ENCODE measurements at regions not wholly inside any gene's neighbourhood (a gene's known extent, or its start where the extent isn't known, plus 50 kb on each side); places are given as distances from the start of the nearest gene placed in this dataset.

DNA sequence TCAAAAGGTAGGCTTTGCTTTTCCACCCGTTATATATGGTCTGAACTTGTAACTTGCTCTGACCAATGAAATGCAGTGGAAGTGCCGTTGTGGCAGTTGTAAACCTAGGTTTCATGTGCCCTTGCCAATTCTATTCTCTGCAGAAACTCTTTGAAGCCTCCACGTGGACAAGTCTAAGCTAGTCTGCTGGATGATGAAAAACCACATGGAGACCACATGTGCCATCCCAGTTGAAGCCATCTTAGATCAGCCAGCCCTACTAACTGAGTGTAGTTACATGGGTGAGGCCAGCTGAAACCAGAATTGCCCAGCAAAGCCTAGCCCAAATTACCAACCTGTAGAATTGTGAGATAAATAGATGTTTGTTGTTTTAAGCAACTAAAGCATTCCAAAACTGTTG lies 183.7 kb upstream of the KCNH8 start:
- H3K36me3 Mint-ChIP-seq (ENCODE audit: low read depth) = no peaks in the 10 kb centered on the region
- H3K27me3 Mint-ChIP-seq (ENCODE audit: low read depth) = no peaks in the 10 kb centered on the region
- no peaks in the 10 kb centered on the region for H3K4me1 Mint-ChIP-seq (ENCODE audit: low read depth)

DNA sequence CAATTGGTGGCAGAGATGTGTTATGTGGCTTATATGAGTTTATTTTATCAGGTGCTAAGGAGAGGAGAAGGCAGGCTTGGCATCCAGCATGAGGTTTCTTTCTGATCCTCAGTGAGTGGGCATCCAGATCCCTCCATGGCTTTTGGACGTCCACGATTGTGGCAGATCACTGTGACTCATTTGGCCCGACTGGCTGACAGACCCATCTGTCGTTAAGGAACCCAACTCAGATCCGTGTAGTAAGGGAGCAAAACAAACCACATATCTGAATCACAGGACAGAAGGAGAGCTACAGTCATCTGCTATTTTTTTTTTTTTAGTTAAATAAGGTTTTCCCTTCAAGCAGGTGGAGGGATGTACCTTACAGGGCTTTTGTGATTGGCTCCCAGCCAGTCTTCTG lies 197.0 kb upstream of the KCNH8 start:
- no peaks in the 10 kb centered on the region for H3K36me3 Mint-ChIP-seq (ENCODE audit: low read depth)
- H3K27me3 Mint-ChIP-seq (ENCODE audit: low read depth) = peaks cover 9% of the 10 kb centered on the region
- H3K9me3 Mint-ChIP-seq = no peaks in the 10 kb centered on the region
- H3K4me3 Mint-ChIP-seq = no peak overlapping the region
- H3K27ac Mint-ChIP-seq = no peak overlapping the region
- DNase-seq (ENCODE audit: low spot score) = no peak
- H3K4me1 Mint-ChIP-seq (ENCODE audit: low read depth) = peaks cover 2% of the 10 kb centered on the region

More for the DNA sequence above, 183.7 kb upstream of the KCNH8 start:
- no peak overlapping the region for H3K4me3 Mint-ChIP-seq
- peaks cover 5% of the 10 kb centered on the region for H3K9me3 Mint-ChIP-seq
- no peak overlapping the region for H3K27ac Mint-ChIP-seq
- DNase-seq (ENCODE audit: low spot score) = no peak

DNA sequence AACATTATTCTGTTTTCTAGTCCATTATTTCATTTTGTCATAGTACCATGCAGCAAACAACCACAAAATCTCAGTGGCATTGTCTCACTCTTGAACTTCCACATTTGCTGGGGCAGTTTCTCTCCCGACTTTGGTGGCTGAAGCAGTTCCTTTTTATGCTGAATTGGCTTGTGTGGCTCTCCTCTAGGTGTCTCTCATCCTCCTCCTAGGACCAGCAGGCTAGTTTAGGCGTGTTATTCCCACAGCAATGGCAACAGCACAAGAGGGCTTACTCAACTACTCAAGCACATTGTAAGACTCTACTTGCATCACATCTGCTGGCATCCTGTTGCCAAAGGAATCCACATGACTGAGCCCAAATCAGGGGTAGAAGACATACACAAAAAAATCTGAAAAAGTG lies 201.8 kb upstream of the KCNH8 start:
- Mint-ChIP-seq H3K4me3 (no peak overlapping the region), H3K36me3 (ENCODE audit: low read depth) (no peaks in the 10 kb centered on the region), H3K9me3 (no peaks in the 10 kb centered on the region), H3K27me3 (ENCODE audit: low read depth) (peaks cover 9% of the 10 kb centered on the region), H3K4me1 (ENCODE audit: low read depth) (peaks cover 2% of the 10 kb centered on the region), H3K27ac (no peak overlapping the region)
- no peak for DNase-seq (ENCODE audit: low spot score)

DNA sequence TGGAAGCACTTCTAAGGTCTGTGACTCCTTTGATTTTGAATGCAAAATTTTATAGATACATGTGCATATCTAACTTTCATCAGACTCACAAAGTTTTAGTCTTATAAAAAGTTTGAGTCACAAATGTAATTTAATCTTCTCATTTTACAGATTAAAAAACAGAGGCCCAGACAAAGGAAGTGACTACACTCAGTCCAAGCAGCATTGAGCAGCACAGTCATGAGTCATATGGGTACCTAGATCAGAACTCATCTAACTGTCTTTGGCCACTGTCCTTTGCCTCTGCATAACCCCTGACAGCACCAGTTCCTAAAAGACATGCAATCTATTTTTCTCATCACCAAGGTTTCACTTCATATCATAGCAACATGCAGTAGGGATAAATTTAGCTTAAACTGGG lies 210.7 kb upstream of the KCNH8 start:
- Mint-ChIP-seq H3K4me3 (no peak overlapping the region), H3K27ac (no peak overlapping the region), H3K36me3 (ENCODE audit: low read depth) (no peaks in the 10 kb centered on the region), H3K27me3 (ENCODE audit: low read depth) (no peaks in the 10 kb centered on the region), H3K9me3 (no peaks in the 10 kb centered on the region), H3K4me1 (ENCODE audit: low read depth) (no peaks in the 10 kb centered on the region)
- DNase-seq (ENCODE audit: low spot score) = no peak

DNA sequence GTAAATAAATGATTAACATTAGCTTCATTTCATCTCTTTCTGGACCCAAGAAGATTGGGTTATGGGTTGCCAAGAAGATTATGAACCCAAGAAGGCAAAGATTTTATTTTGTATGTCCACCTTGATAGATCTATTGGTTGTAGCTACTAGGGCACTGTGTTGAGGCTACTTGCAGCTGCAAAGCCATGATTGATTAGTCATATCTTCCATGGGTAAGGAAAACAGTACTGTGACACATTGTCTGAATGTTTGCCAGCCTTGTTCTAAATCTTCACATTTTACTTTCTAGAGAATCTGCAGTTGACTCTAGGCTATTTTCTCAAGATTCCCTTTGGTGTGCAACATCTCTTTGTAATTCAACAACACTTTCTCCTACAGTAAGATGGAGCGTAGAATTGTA lies 229.2 kb upstream of the KCNH8 start:
- no peak for DNase-seq (ENCODE audit: low spot score)
- Mint-ChIP-seq H3K9me3 (peaks cover 3% of the 10 kb centered on the region), H3K4me3 (no peak overlapping the region), H3K27ac (no peak overlapping the region), H3K36me3 (ENCODE audit: low read depth) (no peaks in the 10 kb centered on the region), H3K27me3 (ENCODE audit: low read depth) (peaks cover 2% of the 10 kb centered on the region), H3K4me1 (ENCODE audit: low read depth) (no peaks in the 10 kb centered on the region)

DNA sequence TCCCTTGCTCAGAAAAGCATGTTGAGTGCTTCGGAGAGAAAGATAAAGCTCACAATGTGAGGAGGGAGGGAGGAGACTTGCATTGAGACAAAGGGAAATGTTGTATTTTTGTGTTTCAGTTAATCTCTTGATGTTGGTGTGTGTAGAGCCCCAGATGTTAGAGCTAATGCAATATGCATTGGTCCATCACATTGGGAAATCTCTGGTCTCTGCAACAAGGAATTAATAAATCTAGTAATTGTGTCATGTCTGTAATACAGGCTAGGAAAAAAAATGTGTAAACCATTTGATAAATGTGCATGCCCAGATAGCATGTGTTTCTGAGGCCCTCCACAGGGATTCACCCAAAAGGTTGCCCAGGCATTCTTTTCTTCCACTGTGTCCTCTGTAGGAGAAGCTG lies 230.4 kb upstream of the KCNH8 start:
- Mint-ChIP-seq H3K4me3 (no peak overlapping the region), H3K36me3 (ENCODE audit: low read depth) (no peaks in the 10 kb centered on the region), H3K27ac (no peak overlapping the region), H3K4me1 (ENCODE audit: low read depth) (no peaks in the 10 kb centered on the region), H3K9me3 (no peaks in the 10 kb centered on the region), H3K27me3 (ENCODE audit: low read depth) (no peaks in the 10 kb centered on the region)
- no peak for DNase-seq (ENCODE audit: low spot score)

DNA sequence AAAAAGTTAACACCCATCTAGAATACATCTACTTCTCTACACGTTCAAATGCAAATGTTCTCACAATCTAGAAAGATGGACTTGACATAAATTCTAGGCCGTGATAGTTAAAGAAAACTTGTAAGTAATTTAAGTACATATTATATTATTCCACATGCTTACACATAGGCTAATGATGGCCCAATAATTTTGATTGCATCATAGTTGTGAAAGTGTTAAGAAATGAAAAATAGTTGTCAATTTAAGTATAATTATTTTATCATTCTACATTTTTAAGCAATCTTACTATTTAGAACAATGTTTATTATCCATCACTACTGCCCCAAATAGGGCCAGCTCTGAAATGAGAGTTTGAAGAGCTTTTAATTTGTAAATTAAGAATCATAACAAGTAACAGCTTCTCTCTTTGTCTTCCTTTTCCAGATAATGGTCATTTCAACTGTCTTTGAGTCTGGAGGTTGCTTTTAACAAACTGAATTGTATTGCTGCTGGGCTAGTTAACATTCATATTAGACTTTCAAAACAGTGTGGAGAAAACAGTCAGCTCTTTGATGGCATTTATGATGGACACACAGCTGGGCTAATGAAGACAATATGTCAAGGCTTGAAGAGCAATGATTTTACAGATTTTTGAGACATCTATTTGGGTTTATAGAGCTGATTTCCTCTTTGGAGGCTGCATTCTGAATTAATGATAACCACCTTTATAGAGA lies 246.1 kb upstream of the KCNH8 start:
- no peaks in the 10 kb centered on the region for H3K36me3 Mint-ChIP-seq (ENCODE audit: low read depth)
- DNase-seq (ENCODE audit: low spot score) = no peak
- no peak overlapping the region for H3K27ac Mint-ChIP-seq
- peaks cover 4% of the 10 kb centered on the region for H3K27me3 Mint-ChIP-seq (ENCODE audit: low read depth)
- H3K9me3 Mint-ChIP-seq = no peaks in the 10 kb centered on the region
- no peak overlapping the region for H3K4me3 Mint-ChIP-seq
- H3K4me1 Mint-ChIP-seq (ENCODE audit: low read depth) = peaks cover 6% of the 10 kb centered on the region

DNA sequence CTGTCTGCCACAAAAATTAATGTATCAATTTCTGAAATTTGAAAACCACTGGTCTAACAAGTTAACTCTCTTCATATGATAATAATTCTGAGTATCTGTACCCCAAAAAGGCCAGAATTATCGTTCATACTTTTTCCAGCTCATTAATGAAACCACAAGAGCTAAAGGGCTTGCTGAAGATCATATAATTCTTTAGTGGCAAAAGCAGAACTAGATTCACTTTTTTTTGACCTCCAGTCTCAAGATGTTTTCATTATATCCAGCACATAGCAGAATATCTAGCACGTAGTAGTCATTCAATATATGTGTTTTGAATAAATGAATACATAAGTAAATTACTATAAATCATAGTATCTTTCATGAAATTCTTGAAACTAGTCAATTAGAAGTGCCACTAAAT lies 246.7 kb upstream of the KCNH8 start:
- Mint-ChIP-seq H3K27ac (no peak overlapping the region), H3K27me3 (ENCODE audit: low read depth) (peaks cover 4% of the 10 kb centered on the region), H3K36me3 (ENCODE audit: low read depth) (no peaks in the 10 kb centered on the region), H3K4me3 (no peak overlapping the region), H3K4me1 (ENCODE audit: low read depth) (peaks cover 6% of the 10 kb centered on the region), H3K9me3 (no peaks in the 10 kb centered on the region)
- DNase-seq (ENCODE audit: low spot score) = no peak

DNA sequence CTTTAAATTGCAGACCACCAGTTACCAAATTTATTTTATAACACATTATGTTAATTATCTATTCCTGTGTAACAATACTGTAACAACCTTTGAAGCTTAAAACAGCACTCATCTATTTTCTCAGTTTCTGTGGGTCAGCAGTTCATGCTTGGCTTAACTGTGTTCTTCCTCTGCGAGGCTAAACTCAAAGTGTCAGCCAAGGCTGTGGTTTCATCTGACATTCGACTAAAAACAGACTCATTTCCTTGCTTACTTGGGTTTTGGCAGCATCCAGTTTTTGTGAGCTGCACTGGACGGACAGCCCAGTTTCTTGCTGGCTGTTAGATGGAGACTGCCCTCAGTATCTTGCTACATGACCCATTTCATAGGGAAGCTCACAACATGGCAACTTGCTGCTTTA lies 247.3 kb upstream of the KCNH8 start:
- H3K9me3 Mint-ChIP-seq = no peaks in the 10 kb centered on the region
- no peak for DNase-seq (ENCODE audit: low spot score)
- H3K36me3 Mint-ChIP-seq (ENCODE audit: low read depth) = no peaks in the 10 kb centered on the region
- H3K27ac Mint-ChIP-seq = no peak overlapping the region
- H3K4me1 Mint-ChIP-seq (ENCODE audit: low read depth) = peaks cover 6% of the 10 kb centered on the region
- no peak overlapping the region for H3K4me3 Mint-ChIP-seq
- H3K27me3 Mint-ChIP-seq (ENCODE audit: low read depth) = peaks cover 8% of the 10 kb centered on the region

DNA sequence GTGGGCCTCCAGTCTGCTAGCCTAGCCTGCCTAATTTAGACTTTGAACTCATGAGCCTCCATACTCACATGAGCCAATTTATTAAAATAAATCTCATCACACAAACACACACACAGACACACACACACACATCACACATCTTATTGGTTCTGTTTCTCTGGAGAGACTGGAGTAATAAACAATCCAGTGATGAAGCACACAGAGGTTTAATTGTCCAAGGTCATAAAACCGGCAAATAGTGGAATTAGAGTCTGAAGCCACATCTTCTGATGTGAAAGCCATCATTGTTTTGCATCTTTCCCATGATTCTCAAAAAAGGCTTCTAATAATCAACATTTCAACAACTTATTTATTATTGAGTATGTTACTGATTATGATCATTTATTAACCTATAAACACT lies 249.4 kb upstream of the KCNH8 start:
- DNase-seq (ENCODE audit: low spot score) = no peak
- no peak overlapping the region for H3K27ac Mint-ChIP-seq
- H3K4me3 Mint-ChIP-seq = no peak overlapping the region
- no peaks in the 10 kb centered on the region for H3K9me3 Mint-ChIP-seq
- peaks cover 4% of the 10 kb centered on the region for H3K4me1 Mint-ChIP-seq (ENCODE audit: low read depth)
- peaks cover 16% of the 10 kb centered on the region for H3K27me3 Mint-ChIP-seq (ENCODE audit: low read depth)
- H3K36me3 Mint-ChIP-seq (ENCODE audit: low read depth) = no peaks in the 10 kb centered on the region

DNA sequence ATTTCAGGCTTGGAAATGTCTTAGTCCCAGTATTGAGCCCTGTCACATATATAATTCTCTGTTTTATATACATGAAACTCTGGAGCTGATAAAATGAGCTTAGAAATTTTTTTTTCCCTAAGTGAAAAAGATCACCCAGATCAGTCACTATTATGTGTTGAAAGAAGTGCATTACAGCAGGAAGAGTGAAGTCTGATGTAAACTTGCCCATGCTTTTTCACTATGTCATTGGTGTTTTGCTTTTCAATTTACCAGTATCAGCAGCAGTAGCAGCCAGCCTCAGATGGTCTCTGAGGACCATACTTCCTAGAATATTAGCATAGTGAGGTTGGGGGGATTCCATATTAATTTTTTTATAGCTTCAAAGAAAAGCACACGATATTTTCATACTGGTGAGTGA lies 255.6 kb upstream of the KCNH8 start:
- Mint-ChIP-seq H3K36me3 (ENCODE audit: low read depth) (no peaks in the 10 kb centered on the region), H3K4me3 (no peak overlapping the region), H3K27ac (no peak overlapping the region), H3K27me3 (ENCODE audit: low read depth) (peaks cover 19% of the 10 kb centered on the region), H3K4me1 (ENCODE audit: low read depth) (peaks cover 30% of the 10 kb centered on the region), H3K9me3 (no peaks in the 10 kb centered on the region)
- no peak for DNase-seq (ENCODE audit: low spot score)

DNA sequence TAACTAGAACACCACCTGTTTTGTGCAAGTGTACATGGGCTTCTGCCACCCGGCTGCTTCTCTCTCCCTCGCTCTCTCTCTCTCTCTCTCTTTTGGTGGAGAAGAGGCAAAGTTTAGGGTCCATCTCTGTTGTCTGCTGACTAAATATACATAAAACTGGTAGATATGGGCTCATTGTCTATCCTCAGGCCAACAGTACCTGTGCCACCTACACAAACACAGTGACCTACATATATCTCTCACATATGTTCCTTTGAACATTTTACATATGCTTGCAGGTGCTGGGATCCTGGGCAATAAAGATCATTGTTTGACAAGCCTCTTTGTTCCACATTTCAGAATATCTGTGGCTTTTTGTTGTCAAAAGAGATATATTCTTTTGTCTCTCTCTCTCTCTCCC lies 256.3 kb upstream of the KCNH8 start:
- H3K36me3 Mint-ChIP-seq (ENCODE audit: low read depth) = no peaks in the 10 kb centered on the region
- no peak overlapping the region for H3K4me3 Mint-ChIP-seq
- H3K4me1 Mint-ChIP-seq (ENCODE audit: low read depth) = peaks cover 34% of the 10 kb centered on the region
- no peaks in the 10 kb centered on the region for H3K9me3 Mint-ChIP-seq
- DNase-seq (ENCODE audit: low spot score) = no peak
- peaks cover 20% of the 10 kb centered on the region for H3K27me3 Mint-ChIP-seq (ENCODE audit: low read depth)
- no peak overlapping the region for H3K27ac Mint-ChIP-seq

DNA sequence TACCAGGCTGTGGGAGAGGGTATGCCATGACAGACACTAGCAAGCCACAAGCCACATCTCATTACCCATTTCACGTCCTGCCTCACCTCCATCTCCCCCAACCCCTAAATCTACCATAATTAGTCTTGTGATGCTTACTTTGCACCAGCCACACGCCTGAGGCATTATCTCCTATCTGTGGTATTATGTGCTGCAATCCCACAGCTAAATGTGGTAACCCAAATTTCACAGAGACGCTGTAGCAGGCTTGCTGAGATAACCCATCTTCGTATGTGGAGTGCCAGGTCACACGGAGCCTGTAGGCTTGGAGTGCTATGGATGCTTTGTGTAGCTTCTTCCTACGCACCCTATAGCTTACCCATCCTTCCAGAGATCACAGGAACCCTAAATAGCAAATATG lies 256.7 kb upstream of the KCNH8 start:
- no peak overlapping the region for H3K4me3 Mint-ChIP-seq

DNA sequence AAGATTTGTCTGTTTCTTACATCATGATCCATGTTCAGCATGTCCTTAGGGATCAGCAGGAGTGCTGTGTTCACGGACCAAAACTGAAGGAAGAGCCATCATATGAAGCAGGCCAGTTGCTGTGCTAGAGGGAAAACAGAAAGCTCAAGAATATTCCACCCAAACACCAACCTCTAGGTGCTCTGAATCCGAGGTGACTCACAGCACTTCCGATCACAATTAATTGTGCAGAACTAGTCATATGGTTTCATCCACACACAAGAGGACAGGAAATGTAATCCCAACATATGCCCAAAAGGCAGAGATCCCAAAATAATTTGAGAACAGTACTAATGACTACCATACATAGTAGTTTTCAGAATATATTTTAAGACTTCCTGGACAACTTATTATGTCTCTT lies 257.9 kb upstream of the KCNH8 start:
- no peak for DNase-seq (ENCODE audit: low spot score)
- Mint-ChIP-seq H3K9me3 (no peaks in the 10 kb centered on the region), H3K4me3 (no peak overlapping the region), H3K27ac (no peak overlapping the region), H3K36me3 (ENCODE audit: low read depth) (no peaks in the 10 kb centered on the region), H3K4me1 (ENCODE audit: low read depth) (peaks cover 34% of the 10 kb centered on the region), H3K27me3 (ENCODE audit: low read depth) (peaks cover 14% of the 10 kb centered on the region)

More for the DNA sequence above, 256.7 kb upstream of the KCNH8 start:
- Mint-ChIP-seq H3K36me3 (ENCODE audit: low read depth) (no peaks in the 10 kb centered on the region), H3K27ac (no peak overlapping the region), H3K4me1 (ENCODE audit: low read depth) (peaks cover 34% of the 10 kb centered on the region), H3K27me3 (ENCODE audit: low read depth) (peaks cover 20% of the 10 kb centered on the region), H3K9me3 (no peaks in the 10 kb centered on the region)
- peak; percentile 62 for DNase-seq (ENCODE audit: low spot score)

DNA sequence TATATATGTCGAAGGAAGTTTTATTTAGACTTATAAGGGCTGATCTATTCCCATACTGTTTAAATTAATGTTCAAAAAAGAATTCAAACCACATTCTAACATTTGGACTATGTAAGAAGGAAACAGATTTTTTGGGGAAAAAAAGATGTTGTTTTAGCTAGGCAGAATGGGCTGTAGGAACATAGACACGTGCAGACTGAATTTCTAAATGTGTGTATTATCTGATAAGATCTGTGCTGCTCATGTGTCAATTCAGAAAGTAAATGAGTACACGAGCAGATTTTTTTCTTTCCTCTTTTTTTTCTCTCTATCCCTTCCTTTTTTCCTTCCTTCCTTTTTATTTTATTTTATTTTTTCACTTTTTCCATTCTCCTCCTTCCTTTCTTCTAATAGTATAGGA lies 259.5 kb upstream of the KCNH8 start:
- DNase-seq (ENCODE audit: low spot score) = no peak
- no peaks in the 10 kb centered on the region for H3K9me3 Mint-ChIP-seq
- H3K27me3 Mint-ChIP-seq (ENCODE audit: low read depth) = peaks cover 8% of the 10 kb centered on the region
- H3K4me1 Mint-ChIP-seq (ENCODE audit: low read depth) = peaks cover 34% of the 10 kb centered on the region
- H3K36me3 Mint-ChIP-seq (ENCODE audit: low read depth) = no peaks in the 10 kb centered on the region
- no peak overlapping the region for H3K4me3 Mint-ChIP-seq
- no peak overlapping the region for H3K27ac Mint-ChIP-seq

Data from T-helper 2 cell treated with Interferon-gamma antibody and Interleukin-4, amounts not matched to agents 5 μg/mL and 100 μg/mL, for 36 hours (primary cell).